GM19467 (cell line): ENCODE measurements at regions not wholly inside any gene's neighbourhood (a gene's known extent, or its start where the extent isn't known, plus 50 kb on each side); places are given as distances from the start of the nearest gene placed in this dataset.

Experiments used
- ATAC-seq: cut with Tn5 transposase; IDR thresholded peaks from one replicate; pipeline ENCODE4 v1.9.1; 2021; ENCODE audit warnings: mild to moderate bottlenecking, moderate library complexity; ENCODE audit not compliant: unreplicated experiment

- ATAC-seq: no peak
These were observed 54.5 kb downstream of the ADRA2A start for GRCh38 chr10:111131168-111131799.

GRCh38 chr10:111137007-111137406 is 60.2 kb downstream of the ADRA2A start:
- no peak for ATAC-seq

GRCh38 chr10:111137587-111137986 is 60.8 kb downstream of the ADRA2A start:
- no peak for ATAC-seq

- no peak for ATAC-seq
These were observed 61.7 kb downstream of the ADRA2A start for GRCh38 chr10:111138544-111138943.

GRCh38 chr10:111139567-111139966 is 62.7 kb downstream of the ADRA2A start:
- ATAC-seq: no peak

GRCh38 chr10:111142092-111142768 is 65.4 kb downstream of the ADRA2A start:
- ATAC-seq: no peak

- no peak for ATAC-seq
These were observed 69.3 kb downstream of the ADRA2A start for GRCh38 chr10:111146025-111146640.

GRCh38 chr10:111148025-111148424 is 71.2 kb downstream of the ADRA2A start:
- ATAC-seq: no peak

- ATAC-seq: no peak
These were observed 71.6 kb downstream of the ADRA2A start for GRCh38 chr10:111148440-111148839.

- no peak for ATAC-seq
These were observed 73.9 kb downstream of the ADRA2A start for GRCh38 chr10:111150691-111151090.

- no peak for ATAC-seq
These were observed 74.9 kb downstream of the ADRA2A start for GRCh38 chr10:111151595-111152307.

GRCh38 chr10:111156754-111157153 is 79.9 kb downstream of the ADRA2A start:
- ATAC-seq: no peak

GRCh38 chr10:111158595-111158994 is 81.8 kb downstream of the ADRA2A start:
- no peak for ATAC-seq

GRCh38 chr10:111161109-111161874 is 84.5 kb downstream of the ADRA2A start:
- no peak for ATAC-seq

- ATAC-seq: no peak
These were observed 94.4 kb downstream of the ADRA2A start for GRCh38 chr10:111171183-111171582.

GRCh38 chr10:111175787-111176186 is 99.0 kb downstream of the ADRA2A start:
- ATAC-seq: no peak

GRCh38 chr10:111177379-111177778 is 100.5 kb downstream of the ADRA2A start:
- no peak for ATAC-seq

- ATAC-seq: no peak
These were observed 102.7 kb downstream of the ADRA2A start for GRCh38 chr10:111179514-111179913.

- no peak for ATAC-seq
These were observed 109.5 kb downstream of the ADRA2A start for GRCh38 chr10:111186358-111186757.

GRCh38 chr10:111187096-111187495 is 110.3 kb downstream of the ADRA2A start:
- no peak for ATAC-seq

- no peak for ATAC-seq
These were observed 122.8 kb downstream of the ADRA2A start for GRCh38 chr10:111199587-111199986.
